Retinal pigment epithelial cell (primary cell): ENCODE measurements at regions not wholly inside any gene's neighbourhood (a gene's known extent, or its start where the extent isn't known, plus 50 kb on each side); places are given as distances from the start of the nearest gene placed in this dataset.

Source experiments
- DNase-seq: peaks from one replicate; pipeline ENCODE4 v3.0.0-alpha.2; 2010; ENCODE audit warnings: low read depth
- H3K4me3 ChIP-seq: 2 replicates; pipeline ENCODE4 v1.5.1; 2011; ENCODE audit warnings: mild to moderate bottlenecking, low read length, control low read depth, moderate library complexity
- TF ChIP-seq, protein P1 (sequence below): conservative IDR thresholded peaks from 2 replicates; pipeline ENCODE4 v1.5.1; 2011; ENCODE audit warnings: low read depth, low read length, control low read depth, inconsistent platforms

DNA sequence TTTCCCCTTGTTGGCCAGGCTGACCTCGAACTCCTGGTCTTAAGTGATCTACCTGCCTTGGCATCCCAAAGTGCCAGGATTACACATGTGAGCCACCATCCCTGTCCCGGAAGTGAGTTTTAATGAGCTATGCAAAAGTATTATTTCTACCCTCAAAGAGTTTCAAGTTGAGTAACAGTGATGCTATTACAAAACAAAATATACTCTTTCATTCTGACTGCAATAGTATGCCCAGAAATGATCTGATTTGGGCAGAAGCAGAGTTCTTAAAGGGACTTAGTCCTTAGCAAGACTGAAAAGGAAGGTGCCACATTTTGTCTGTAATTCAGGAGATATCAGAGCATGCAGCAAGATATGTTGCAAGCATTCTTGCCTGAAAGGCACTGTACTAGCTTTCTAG, 375.4 kb downstream of the NUF2 start:
- DNase-seq, result no peak
- TF ChIP-seq, protein P1, sequence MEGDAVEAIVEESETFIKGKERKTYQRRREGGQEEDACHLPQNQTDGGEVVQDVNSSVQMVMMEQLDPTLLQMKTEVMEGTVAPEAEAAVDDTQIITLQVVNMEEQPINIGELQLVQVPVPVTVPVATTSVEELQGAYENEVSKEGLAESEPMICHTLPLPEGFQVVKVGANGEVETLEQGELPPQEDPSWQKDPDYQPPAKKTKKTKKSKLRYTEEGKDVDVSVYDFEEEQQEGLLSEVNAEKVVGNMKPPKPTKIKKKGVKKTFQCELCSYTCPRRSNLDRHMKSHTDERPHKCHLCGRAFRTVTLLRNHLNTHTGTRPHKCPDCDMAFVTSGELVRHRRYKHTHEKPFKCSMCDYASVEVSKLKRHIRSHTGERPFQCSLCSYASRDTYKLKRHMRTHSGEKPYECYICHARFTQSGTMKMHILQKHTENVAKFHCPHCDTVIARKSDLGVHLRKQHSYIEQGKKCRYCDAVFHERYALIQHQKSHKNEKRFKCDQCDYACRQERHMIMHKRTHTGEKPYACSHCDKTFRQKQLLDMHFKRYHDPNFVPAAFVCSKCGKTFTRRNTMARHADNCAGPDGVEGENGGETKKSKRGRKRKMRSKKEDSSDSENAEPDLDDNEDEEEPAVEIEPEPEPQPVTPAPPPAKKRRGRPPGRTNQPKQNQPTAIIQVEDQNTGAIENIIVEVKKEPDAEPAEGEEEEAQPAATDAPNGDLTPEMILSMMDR, result no peak
- H3K4me3 ChIP-seq, result no peak overlapping the region

GRCh38 chr1:163701783-163702374, 380.1 kb downstream of the NUF2 start:
- DNase-seq, result no peak
- TF ChIP-seq, protein P1, result no peak
- H3K4me3 ChIP-seq, result no peak overlapping the region

- TF ChIP-seq, protein P1, result no peak
- no peak for DNase-seq
- no peak overlapping the region for H3K4me3 ChIP-seq
Observed at GRCh38 chr1:163703794-163704193, 382.0 kb downstream of the NUF2 start.

DNA sequence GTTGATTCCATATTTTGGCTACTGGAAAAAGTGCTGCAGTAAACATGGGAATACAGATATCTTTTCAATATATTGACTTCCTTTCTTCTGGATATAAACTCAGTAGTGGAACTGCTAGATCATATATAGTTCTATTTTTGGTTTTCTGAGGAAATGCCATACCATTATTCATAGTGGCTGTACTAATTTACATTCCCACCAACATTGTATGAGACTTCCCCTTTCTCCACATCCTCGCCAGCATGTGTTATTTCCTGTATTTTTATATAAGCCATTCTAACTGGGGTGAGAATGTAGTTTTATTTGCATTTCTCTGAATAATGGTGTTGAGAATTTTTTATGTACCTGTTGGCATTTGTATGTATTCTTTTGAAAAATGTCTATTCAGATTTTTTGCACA, 385.2 kb downstream of the NUF2 start:
- TF ChIP-seq, protein P1, result no peak
- no peak for DNase-seq
- H3K4me3 ChIP-seq, result no peak overlapping the region

DNA sequence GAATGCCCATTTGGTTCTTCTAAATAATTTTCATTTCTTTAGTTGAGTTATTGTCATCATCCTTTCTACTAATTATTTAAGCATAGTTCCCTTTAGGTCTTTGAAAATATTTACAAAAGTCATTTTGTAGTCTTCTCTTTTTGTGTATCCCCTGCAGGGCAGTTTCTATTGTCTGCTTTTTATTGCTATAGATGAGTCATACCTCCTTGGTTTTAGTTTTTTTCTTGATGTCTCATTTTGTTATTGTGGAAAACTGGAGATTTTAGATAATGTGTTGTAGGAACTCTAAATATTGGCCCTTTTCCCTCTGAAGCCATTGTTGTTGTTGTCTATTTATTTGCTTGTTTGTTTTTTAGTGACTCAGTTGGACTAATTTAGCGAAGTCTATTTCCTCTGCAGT, 387.9 kb downstream of the NUF2 start:
- H3K4me3 ChIP-seq, result no peak overlapping the region
- TF ChIP-seq, protein P1, result no peak
- DNase-seq, result no peak

- H3K4me3 ChIP-seq, result no peak overlapping the region
- TF ChIP-seq, protein P1, result no peak
- no peak for DNase-seq
Observed at GRCh38 chr1:163712321-163712720, 390.6 kb downstream of the NUF2 start.

DNA sequence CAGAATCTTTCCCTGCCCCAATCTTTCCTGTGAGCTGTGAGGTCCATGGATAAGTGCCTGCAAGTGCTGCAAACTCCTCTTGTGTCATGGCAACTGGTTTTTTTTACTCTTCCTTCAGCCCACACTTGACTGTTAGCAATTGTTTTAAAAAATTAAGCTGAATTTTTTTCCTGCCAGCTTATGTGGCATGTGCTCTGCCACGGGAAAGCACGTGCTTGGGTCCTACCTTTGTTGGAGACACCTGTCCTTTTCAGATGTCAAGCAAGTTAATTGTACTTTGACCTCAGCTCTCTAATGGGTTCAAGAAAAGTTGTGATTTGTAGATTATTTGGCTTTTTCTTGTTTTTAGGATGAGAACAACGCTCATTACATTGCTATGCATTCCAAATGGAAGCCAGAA, 398.5 kb downstream of the NUF2 start:
- TF ChIP-seq, protein P1, result no peak
- no peak for DNase-seq
- H3K4me3 ChIP-seq, result no peak overlapping the region
